Panc1 (cell line): ENCODE measurements at regions not wholly inside any gene's neighbourhood (a gene's known extent, or its start where the extent isn't known, plus 50 kb on each side); places are given as distances from the start of the nearest gene placed in this dataset.

Experiments
- ATAC-seq: fragments of 200-7000 bp; cut with Tn5 transposase; 2 replicates; pipeline ENCODE4 v1.9.1; 2020; ENCODE audit warnings: mild to moderate bottlenecking, moderate library complexity
- BruUV-seq: library from RNA; stranded (reverse); fragments of 400-500 nt; replicated peaks from 2 replicates; lab custom pipeline; 2021; lab: Mats Ljungman, UMichigan
- CTCF ChIA-PET: fragments of 300-600 bp; sonication (Branson Sonifier 250); formaldehyde crosslinking; loops from one replicate; lab custom pipeline; 2022; ENCODE audit warnings: antibody characterized with exemption; lab: Charles Lee
- POLR2A ChIA-PET: fragments of 300-600 bp; sonication (Branson Sonifier 250); formaldehyde crosslinking; loops from one replicate; lab custom pipeline; 2022; ENCODE audit warnings: antibody characterized with exemption; lab: Charles Lee
- DNase-seq: peaks from one replicate; pipeline ENCODE4 v3.0.0-alpha.2; 2010; ENCODE audit warnings: low read depth, low spot score
- H3K27ac ChIP-seq: 2 replicates; pipeline ENCODE4 v1.5.1; 2011; ENCODE audit warnings: mild to moderate bottlenecking, low read length, inconsistent platforms
- H3K27me3 ChIP-seq: fragments of 200-500 bp; sonication (Bioruptor generic); 2 replicates; pipeline ENCODE4 v1.6.0; 2014; ENCODE audit warnings: low read length, inconsistent platforms; ENCODE audit not compliant: control insufficient read depth, insufficient read depth
- H3K36me3 ChIP-seq: fragments of 200-500 bp; sonication (Bioruptor generic); 2 replicates; pipeline ENCODE4 v1.5.1; 2014; ENCODE audit warnings: inconsistent platforms, mild to moderate bottlenecking, low read length, moderate library complexity; ENCODE audit not compliant: control insufficient read depth, insufficient read depth
- H3K4me1 ChIP-seq: 2 replicates; pipeline ENCODE4 v1.5.1; 2011; ENCODE audit warnings: inconsistent platforms, mild to moderate bottlenecking, low read length, moderate library complexity; ENCODE audit not compliant: control insufficient read depth, insufficient read depth
- H3K4me3 ChIP-seq, 2 experiments: 2 replicates each; pipeline ENCODE4 v1.5.1; 2011 to 2012; ENCODE audit warnings: low read depth in 2 of 2, low read length in 2 of 2, mild to moderate bottlenecking in 2 of 2, inconsistent platforms in 1 of 2, moderate library complexity in 1 of 2
- H3K9me3 ChIP-seq: fragments of 200-500 bp; sonication (Bioruptor generic); 2 replicates; pipeline ENCODE4 v1.5.1; 2014; ENCODE audit warnings: low read depth, mild to moderate bottlenecking, inconsistent platforms, low read length, moderate library complexity; ENCODE audit not compliant: control insufficient read depth, insufficient read depth
- CTCF ChIP-seq: fragments of 450-650 bp; IDR thresholded peaks from 2 replicates; pipeline ENCODE4 v1.5.1; 2017; ENCODE audit warnings: mild to moderate bottlenecking
- POLR2AphosphoS5 ChIP-seq: IDR thresholded peaks from 2 replicates; pipeline ENCODE4 v1.6.1; 2012; ENCODE audit warnings: mild to moderate bottlenecking, low read depth, low read length, moderate library complexity
- SIN3A ChIP-seq: IDR thresholded peaks from 2 replicates; pipeline ENCODE4 v1.6.1; 2012; ENCODE audit warnings: low read depth, mild to moderate bottlenecking, low read length, moderate library complexity, borderline replicate concordance; ENCODE audit not compliant: insufficient read depth
- TCF7L2 ChIP-seq: IDR thresholded peaks from 2 replicates; pipeline ENCODE4 v1.6.1; 2011; ENCODE audit warnings: mild to moderate bottlenecking, low read depth, low read length, inconsistent platforms
- in situ Hi-C: cut with HindIII; loops from 2 replicates; pipeline ENCODE4 v1.10.0; 2016; ENCODE audit warnings: low sequenced_read_pairs, low pct_unique_long_range_greater_than_20kb
- intact Hi-C: fragments of 100-400 bp; cut with micrococcal nuclease; formaldehyde crosslinking; loops from one replicate; pipeline ENCODE4 v1.10.0; 2022; ENCODE audit not compliant: unreplicated experiment
- TF ChIP-seq, protein P1 (sequence below), 2 experiments: IDR thresholded peaks; 2 replicates each; pipeline ENCODE4 v1.6.1; 2011 to 2012; ENCODE audit warnings: low read depth in 2 of 2, control low read depth in 1 of 2, low read length in 1 of 2, mild to moderate bottlenecking in 1 of 2, moderate library complexity in 1 of 2; ENCODE audit not compliant: insufficient read depth in 1 of 2

DNA sequence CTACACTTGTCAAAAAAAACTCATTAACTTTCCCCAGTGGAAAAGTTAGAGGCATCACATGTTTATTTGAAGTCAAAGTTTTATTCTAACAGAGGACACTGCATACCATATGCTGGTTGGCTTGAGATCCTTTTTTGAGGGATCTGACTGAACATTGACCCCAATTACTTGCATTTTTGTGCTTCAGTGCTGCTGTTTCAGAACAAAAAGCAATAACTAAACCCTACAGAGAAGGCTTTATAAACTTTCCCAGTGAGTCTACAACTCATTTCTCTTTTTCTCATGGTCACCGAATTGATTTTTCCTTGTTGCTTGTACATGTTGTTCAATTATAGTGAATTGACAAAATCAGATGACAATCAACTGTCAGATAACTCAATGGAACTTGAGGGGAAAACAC, 69.3 kb upstream of the PHYHIPL start:
- intact Hi-C loops (no loop called here), in situ Hi-C loops (no loop called here)
- TF ChIP-seq, protein P1, sequence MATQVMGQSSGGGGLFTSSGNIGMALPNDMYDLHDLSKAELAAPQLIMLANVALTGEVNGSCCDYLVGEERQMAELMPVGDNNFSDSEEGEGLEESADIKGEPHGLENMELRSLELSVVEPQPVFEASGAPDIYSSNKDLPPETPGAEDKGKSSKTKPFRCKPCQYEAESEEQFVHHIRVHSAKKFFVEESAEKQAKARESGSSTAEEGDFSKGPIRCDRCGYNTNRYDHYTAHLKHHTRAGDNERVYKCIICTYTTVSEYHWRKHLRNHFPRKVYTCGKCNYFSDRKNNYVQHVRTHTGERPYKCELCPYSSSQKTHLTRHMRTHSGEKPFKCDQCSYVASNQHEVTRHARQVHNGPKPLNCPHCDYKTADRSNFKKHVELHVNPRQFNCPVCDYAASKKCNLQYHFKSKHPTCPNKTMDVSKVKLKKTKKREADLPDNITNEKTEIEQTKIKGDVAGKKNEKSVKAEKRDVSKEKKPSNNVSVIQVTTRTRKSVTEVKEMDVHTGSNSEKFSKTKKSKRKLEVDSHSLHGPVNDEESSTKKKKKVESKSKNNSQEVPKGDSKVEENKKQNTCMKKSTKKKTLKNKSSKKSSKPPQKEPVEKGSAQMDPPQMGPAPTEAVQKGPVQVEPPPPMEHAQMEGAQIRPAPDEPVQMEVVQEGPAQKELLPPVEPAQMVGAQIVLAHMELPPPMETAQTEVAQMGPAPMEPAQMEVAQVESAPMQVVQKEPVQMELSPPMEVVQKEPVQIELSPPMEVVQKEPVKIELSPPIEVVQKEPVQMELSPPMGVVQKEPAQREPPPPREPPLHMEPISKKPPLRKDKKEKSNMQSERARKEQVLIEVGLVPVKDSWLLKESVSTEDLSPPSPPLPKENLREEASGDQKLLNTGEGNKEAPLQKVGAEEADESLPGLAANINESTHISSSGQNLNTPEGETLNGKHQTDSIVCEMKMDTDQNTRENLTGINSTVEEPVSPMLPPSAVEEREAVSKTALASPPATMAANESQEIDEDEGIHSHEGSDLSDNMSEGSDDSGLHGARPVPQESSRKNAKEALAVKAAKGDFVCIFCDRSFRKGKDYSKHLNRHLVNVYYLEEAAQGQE (IDR thresholded peaks at IDR 0.05; ENCODE audit: insufficient read depth in 1 of 2, low read depth in 2 of 2, low read length in 1 of 2) = no peak
- TF ChIP-seq SIN3A = no peak
- no peak for ATAC-seq
- Histone ChIP-seq H3K27me3 (no peaks in the 10 kb centered on the region), H3K4me1 (no peaks in the 10 kb centered on the region), H3K9me3 (no peaks in the 10 kb centered on the region), H3K27ac (no peak overlapping the region), H3K36me3 (no peaks in the 10 kb centered on the region), H3K4me3 (no peak overlapping the region)
- no peak for DNase-seq
- POLR2A ChIA-PET = no interaction called here
- no TSS peak for BruUV-seq
- CTCF ChIA-PET = no interaction called here

DNA sequence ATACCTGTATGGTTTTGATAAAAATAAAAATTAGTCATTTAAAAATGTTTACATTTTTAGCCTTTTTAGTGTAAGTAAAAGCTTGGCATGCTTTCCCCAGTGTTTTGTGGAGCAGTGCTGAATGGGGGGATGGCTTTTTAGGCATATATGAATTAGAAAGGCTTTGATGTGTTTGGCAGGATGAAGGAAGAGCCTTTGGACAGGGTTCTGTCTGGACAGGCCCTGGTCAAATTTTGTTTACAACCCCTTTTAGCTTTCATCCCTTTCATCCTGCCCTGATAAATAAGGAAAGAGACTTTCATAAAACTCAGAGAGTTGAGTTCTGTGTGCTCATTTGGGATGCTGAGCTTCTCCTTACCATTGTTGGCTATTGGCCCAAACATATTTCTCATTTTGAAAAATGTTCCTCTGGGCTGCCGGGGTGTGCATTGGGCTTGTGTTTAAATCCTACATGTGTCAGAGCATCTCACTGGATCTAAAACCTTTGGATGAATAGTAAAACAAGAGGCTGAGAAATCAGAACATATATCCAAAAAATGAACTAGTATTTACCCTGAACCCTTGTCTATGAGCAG, 68.1 kb upstream of the PHYHIPL start:
- no peaks in the 10 kb centered on the region for H3K36me3 ChIP-seq
- 0 out of 2 replicates have a peak, but pooled peaks cover 5% of the 10 kb centered on the region for H3K9me3 ChIP-seq
- intact Hi-C loops = no loop called here
- no peaks in the 10 kb centered on the region for H3K4me1 ChIP-seq
- H3K27ac ChIP-seq = no peak overlapping the region
- DNase-seq (no peak), ATAC-seq (no peak)
- POLR2A ChIA-PET = no interaction called here
- CTCF ChIA-PET = no interaction called here
- no TSS peak for BruUV-seq
- no peaks in the 10 kb centered on the region for H3K27me3 ChIP-seq
- no peak for TF ChIP-seq SIN3A
- no peak for TF ChIP-seq CTCF
- TF ChIP-seq TCF7L2 = no peak
- no peak overlapping the region for H3K4me3 ChIP-seq
- in situ Hi-C loops = no loop called here

DNA sequence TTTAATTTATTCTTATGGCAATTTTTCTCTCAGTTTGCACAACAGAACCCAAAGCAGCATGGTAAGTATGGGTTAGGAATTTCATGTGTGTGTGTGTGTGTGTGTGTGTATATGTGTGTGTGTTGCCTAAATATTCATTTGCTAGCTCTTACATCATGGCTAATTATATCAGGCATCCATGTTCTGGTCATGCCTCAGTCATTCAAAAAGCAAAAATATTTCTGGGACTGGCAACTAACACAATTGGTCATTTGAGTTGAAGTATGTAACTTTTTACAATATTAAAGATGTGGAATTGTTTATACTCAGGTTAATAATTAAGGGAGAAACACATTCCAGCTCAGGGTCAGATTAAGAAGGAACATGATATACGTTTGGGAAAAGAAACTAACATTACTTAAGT, 67.6 kb upstream of the PHYHIPL start:
- in situ Hi-C loops = no loop called here
- Histone ChIP-seq H3K27me3 (no peaks in the 10 kb centered on the region), H3K36me3 (no peaks in the 10 kb centered on the region), H3K4me1 (no peaks in the 10 kb centered on the region), H3K9me3 (0 out of 2 replicates have a peak, but pooled peaks cover 6% of the 10 kb centered on the region), H3K27ac (no peak overlapping the region), H3K4me3 (no peak overlapping the region)
- ChIA-PET POLR2A (no interaction called here), CTCF (no interaction called here)
- TF ChIP-seq POLR2AphosphoS5 = no peak
- no peak for TF ChIP-seq CTCF
- no peak for TF ChIP-seq TCF7L2
- TF ChIP-seq SIN3A = no peak
- TF ChIP-seq, protein P1 (IDR thresholded peaks at IDR 0.05; ENCODE audit: insufficient read depth in 1 of 2, low read depth in 2 of 2, low read length in 1 of 2) = no peak
- intact Hi-C loops = no loop called here
- no peak for DNase-seq
- ATAC-seq = no peak
- no TSS peak for BruUV-seq
